Spleen (tissue), 11 donors: ENCODE measurements at regions not wholly inside any gene's neighbourhood (a gene's known extent, or its start where the extent isn't known, plus 50 kb on each side); places are given as distances from the start of the nearest gene placed in this dataset.

Experiments used
- DNase-seq: peaks from one replicate; pipeline ENCODE4 v3.0.0-alpha.2; 2020
- H3K27ac ChIP-seq, 8 donors: fragments of 200-600 bp; sonication (generic) in 7 of 8; 1 replicate in 4 of 8; 2 replicates in 4 of 8; pipeline versions ENCODE4 v1.5.0 to v1.8.0; 2016 to 2021; ENCODE audit warnings: inconsistent platforms in 4 of 8, mild to moderate bottlenecking in 4 of 8, moderate library complexity in 1 of 8
- H3K27me3 ChIP-seq, 7 donors: fragments of 200-600 bp; sonication (generic) in 6 of 7; replicated peaks in 1 of 7; 1 replicate in 4 of 7; 2 replicates in 3 of 7; pipeline versions ENCODE4 v1.5.0 to v1.8.0; 2016 to 2021; ENCODE audit warnings: inconsistent platforms in 3 of 7, mild to moderate bottlenecking in 1 of 7
- H3K36me3 ChIP-seq, 6 donors: fragments of 200-600 bp; sonication (generic) in 5 of 6; 1 replicate in 4 of 6; 2 replicates in 2 of 6; pipeline versions ENCODE4 v1.5.0 to v1.8.0; 2016 to 2021; ENCODE audit warnings: inconsistent platforms in 2 of 6
- H3K4me1 ChIP-seq, 6 donors: fragments of 200-600 bp; sonication (generic) in 5 of 6; 1 replicate in 3 of 6; 2 replicates in 3 of 6; pipeline versions ENCODE4 v1.5.0 to v1.8.0; 2016 to 2021; ENCODE audit warnings: inconsistent platforms in 3 of 6
- H3K4me3 ChIP-seq, 8 donors: fragments of 200-600 bp; sonication (generic) in 7 of 8; 1 replicate in 4 of 8; 2 replicates in 4 of 8; pipeline versions ENCODE4 v1.5.0 to v1.8.0; 2016 to 2021; ENCODE audit warnings: inconsistent platforms in 4 of 8, mild to moderate bottlenecking in 4 of 8, moderate library complexity in 2 of 8
- H3K9me3 ChIP-seq, 8 donors: fragments of 200-600 bp; sonication (generic) in 7 of 8; 1 replicate in 4 of 8; 2 replicates in 4 of 8; pipeline versions ENCODE4 v1.5.0 to v1.8.0; 2016 to 2021; ENCODE audit warnings: inconsistent platforms in 4 of 8
- POLR2A ChIP-seq, 3 donors: fragments of 450-650 bp; IDR thresholded peaks; one replicate each; pipeline ENCODE4 v1.5.1; 2017; ENCODE audit warnings: antibody characterized with exemption in 3 of 3, mild to moderate bottlenecking in 1 of 3
- POLR2AphosphoS5 ChIP-seq, 3 donors: sonication (generic); formaldehyde crosslinking; IDR thresholded peaks; one replicate each; pipeline ENCODE4 v1.5.1; 2017; ENCODE audit warnings: antibody characterized with exemption in 3 of 3
- WGBS, 5 donors: extraction: QIAGEN DNeasy Blood & Tissue Kit in 3 of 5; methylation state at CpG; one replicate each; pipeline versions ENCODE4 v1.1.5 to v1.1.7; 2013 to 2018; 5-methylcytosine and 5-hydroxymethylcytosine counted together
- intact Hi-C: fragments of 100-400 bp; cut with DNase I; formaldehyde crosslinking; loops from one replicate; pipeline ENCODE4 v1.15.0; 2023; ENCODE audit warnings: low total_unique reads
- TF ChIP-seq, protein P1 (sequence below), 11 experiments: fragments of 200-600 bp in 7 of 11; fragments of 450-650 bp in 4 of 11; sonication (generic) in 4 of 11; IDR thresholded peaks in 8 of 11; conservative IDR thresholded peaks in 3 of 11; 1 replicate in 7 of 11; 2 replicates in 4 of 11; pipeline versions ENCODE4 v1.4.0 to v1.8.0; 2016 to 2021; ENCODE audit warnings: antibody characterized with exemption in 11 of 11, inconsistent platforms in 4 of 11, mild to moderate bottlenecking in 1 of 11
- donor health status: healthy with polysubstance abuse.
- donor health status: DM: no; HTN: no; CAD: no; lungs with moderate emphysema.
- donor health status: DM: no; HTN: no; CAD: no.
- donor health status: Bipolar disorder and iron deficiency.
- donor health status: healthy.
- donor health status: DM: no; HTN: no; CAD: no.
- donor health status: DM: yes; HTN: yes; CAD: no.

DNA sequence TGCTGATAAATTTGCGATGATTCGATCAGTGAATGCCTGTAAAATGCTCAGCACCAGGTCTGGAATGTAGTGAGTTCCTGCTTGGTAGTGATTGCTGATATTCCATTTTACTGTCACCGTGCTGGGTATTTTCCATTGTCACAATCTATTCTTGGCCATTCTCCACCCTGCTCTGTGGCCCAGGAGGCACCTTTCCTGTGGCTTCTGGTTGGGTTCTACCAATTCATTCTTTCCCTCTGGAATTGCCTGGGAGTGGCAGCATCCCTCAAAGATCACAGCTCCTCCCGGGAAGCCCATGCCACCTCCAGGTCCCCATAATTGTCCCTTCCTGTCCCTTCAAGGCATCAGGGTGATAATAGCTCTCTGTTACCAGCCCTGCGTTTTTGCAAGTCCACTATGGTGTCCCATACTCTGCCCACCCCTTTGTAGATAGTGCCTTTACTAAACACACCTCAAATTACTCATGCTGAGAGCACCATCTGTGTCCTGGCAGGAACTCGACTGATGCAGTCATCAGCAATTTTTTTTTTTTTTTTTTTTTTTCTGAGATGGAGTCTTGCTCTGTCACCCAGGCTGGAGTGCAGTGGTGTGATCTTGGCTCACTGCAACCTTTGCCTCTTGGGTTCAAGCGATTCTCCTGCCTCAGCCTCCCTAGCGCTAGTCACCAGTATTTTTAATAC lies 177.8 kb upstream of the PROK2 start:
- Histone ChIP-seq H3K36me3 (no peaks in the 10 kb centered on the region), H3K4me3 (no peak overlapping the region), H3K9me3 (no peaks in the 10 kb centered on the region), H3K4me1 (no peaks in the 10 kb centered on the region), H3K27ac (no peak overlapping the region), H3K27me3 (peaks cover 0 to 17% (median 0%) of the 10 kb centered on the region in 7 donors)
- WGBS, 5 donors = 84 to 88% (median 85%) methylated on average over 8 of the region's 8 CpGs
- DNase-seq = no peak
- intact Hi-C loops = no loop called here
- TF ChIP-seq, protein P1, sequence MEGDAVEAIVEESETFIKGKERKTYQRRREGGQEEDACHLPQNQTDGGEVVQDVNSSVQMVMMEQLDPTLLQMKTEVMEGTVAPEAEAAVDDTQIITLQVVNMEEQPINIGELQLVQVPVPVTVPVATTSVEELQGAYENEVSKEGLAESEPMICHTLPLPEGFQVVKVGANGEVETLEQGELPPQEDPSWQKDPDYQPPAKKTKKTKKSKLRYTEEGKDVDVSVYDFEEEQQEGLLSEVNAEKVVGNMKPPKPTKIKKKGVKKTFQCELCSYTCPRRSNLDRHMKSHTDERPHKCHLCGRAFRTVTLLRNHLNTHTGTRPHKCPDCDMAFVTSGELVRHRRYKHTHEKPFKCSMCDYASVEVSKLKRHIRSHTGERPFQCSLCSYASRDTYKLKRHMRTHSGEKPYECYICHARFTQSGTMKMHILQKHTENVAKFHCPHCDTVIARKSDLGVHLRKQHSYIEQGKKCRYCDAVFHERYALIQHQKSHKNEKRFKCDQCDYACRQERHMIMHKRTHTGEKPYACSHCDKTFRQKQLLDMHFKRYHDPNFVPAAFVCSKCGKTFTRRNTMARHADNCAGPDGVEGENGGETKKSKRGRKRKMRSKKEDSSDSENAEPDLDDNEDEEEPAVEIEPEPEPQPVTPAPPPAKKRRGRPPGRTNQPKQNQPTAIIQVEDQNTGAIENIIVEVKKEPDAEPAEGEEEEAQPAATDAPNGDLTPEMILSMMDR (IDR thresholded peaks at IDR 0.05 in 8 of 11, conservative IDR thresholded peaks at IDR 0.05 in 3 of 11) = no peak
- no peak for TF ChIP-seq POLR2AphosphoS5 (IDR thresholded peaks at IDR 0.05)

DNA sequence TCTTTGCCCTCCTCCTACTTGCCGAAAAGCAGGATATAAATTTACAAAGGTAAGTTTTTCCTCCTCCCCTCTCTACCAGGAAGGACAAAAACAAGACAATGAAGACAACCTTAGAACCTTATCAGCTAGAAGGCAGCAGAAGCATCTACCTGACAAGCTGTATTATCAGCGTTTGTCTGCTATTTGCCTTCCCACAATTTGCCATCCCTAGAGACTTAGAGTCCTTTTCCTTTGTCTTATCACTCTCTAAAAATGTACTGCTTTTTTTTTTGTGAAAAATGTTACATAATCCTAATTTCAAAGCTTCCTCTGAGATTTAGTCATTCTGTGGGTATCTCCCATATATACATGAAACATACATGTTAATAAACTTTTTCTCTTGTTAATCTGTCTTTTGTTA lies 176.9 kb upstream of the PROK2 start:
- no peaks in the 10 kb centered on the region for H3K4me1 ChIP-seq
- no peak overlapping the region for H3K27ac ChIP-seq
- 55 to 86% (median 66%) methylated on average over 2 of the region's 2 CpGs for WGBS, 5 donors
- no peaks in the 10 kb centered on the region for H3K36me3 ChIP-seq
- DNase-seq = no peak
- TF ChIP-seq, protein P1 (IDR thresholded peaks at IDR 0.05 in 8 of 11, conservative IDR thresholded peaks at IDR 0.05 in 3 of 11) = no peak
- no peak for TF ChIP-seq POLR2A (IDR thresholded peaks at IDR 0.05)
- no peak for TF ChIP-seq POLR2AphosphoS5 (IDR thresholded peaks at IDR 0.05)
- no peaks in the 10 kb centered on the region for H3K9me3 ChIP-seq
- intact Hi-C loops = no loop called here
- H3K4me3 ChIP-seq = no peak overlapping the region
- H3K27me3 ChIP-seq = peaks cover 0 to 12% (median 0%) of the 10 kb centered on the region in 7 donors

DNA sequence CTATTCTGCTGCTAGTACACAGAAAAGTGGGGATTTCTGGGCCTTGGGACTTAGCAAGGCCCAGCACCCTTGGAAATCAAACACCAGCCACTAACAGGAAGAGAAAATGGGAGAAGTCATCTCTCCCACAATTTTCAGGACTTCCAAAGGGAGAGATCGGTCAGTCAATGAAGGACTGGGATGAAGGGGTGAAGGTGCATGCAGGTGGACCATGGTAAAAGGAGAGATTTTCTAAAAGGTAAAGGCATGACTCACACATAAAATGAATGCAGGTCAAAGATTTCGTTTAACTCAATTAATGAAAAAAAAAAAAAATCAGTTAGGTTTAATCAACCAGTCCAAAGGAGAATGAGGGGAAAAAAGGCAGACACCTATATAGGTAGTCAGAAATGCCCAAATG lies 176.4 kb upstream of the PROK2 start:
- H3K4me3 ChIP-seq = no peak overlapping the region
- TF ChIP-seq POLR2A (IDR thresholded peaks at IDR 0.05) (no peak), POLR2AphosphoS5 (IDR thresholded peaks at IDR 0.05) (no peak)
- TF ChIP-seq, protein P1 (IDR thresholded peaks at IDR 0.05 in 8 of 11, conservative IDR thresholded peaks at IDR 0.05 in 3 of 11) = no peak
- H3K9me3 ChIP-seq = no peaks in the 10 kb centered on the region
- peaks cover 0 to 8% (median 0%) of the 10 kb centered on the region in 7 donors for H3K27me3 ChIP-seq
- no peaks in the 10 kb centered on the region for H3K36me3 ChIP-seq
- no peak for DNase-seq
- H3K4me1 ChIP-seq = peaks cover 0 to 3% (median under 1%) of the 10 kb centered on the region in 6 donors
- intact Hi-C loops = no loop called here
- WGBS, 5 donors = 71 to 89% (median 75%) methylated on average over 2 of the region's 2 CpGs
- no peak overlapping the region for H3K27ac ChIP-seq

DNA sequence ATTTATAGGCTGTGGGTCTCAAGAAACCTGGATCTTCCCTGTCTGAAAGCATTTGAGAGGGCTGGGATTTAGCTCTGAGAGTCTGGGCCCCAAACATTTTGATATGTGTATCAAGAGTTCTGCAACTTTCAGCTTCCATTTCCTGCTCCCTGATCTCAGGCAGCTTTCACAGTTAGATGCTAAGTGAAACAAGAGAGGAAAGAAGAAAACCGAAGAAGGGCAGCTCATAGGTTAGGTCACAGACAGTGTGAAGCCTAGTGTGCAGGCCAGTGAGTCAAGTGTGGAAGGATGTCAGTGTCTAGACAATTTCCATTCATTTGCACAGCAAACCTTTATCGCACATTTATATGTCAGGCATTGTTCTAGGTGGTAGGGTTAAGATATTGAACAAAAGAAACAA lies 173.6 kb upstream of the PROK2 start:
- H3K36me3 ChIP-seq = no peaks in the 10 kb centered on the region
- H3K9me3 ChIP-seq = no peaks in the 10 kb centered on the region
- DNase-seq = no peak
- H3K27me3 ChIP-seq = peaks cover 0 to 8% (median 0%) of the 10 kb centered on the region in 7 donors
- TF ChIP-seq POLR2A (IDR thresholded peaks at IDR 0.05) (no peak), POLR2AphosphoS5 (IDR thresholded peaks at IDR 0.05) (no peak)
- TF ChIP-seq, protein P1 (IDR thresholded peaks at IDR 0.05 in 8 of 11, conservative IDR thresholded peaks at IDR 0.05 in 3 of 11) = no peak
- H3K4me3 ChIP-seq = no peak overlapping the region
- no peak overlapping the region for H3K27ac ChIP-seq
- intact Hi-C loops = loop anchor here (10.0 kb wide), 1 partner anchor 866 kb away; no protein-coding TSS in a partner anchor
- WGBS, 5 donors = 56 to 67% (median 61%) methylated on average over 2 of the region's 2 CpGs
- peaks cover 7 to 18% (median 14%) of the 10 kb centered on the region in 6 donors for H3K4me1 ChIP-seq
